IMR-90 (cell line): ENCODE measurements at regions not wholly inside any gene's neighbourhood (a gene's known extent, or its start where the extent isn't known, plus 50 kb on each side); places are given as distances from the start of the nearest gene placed in this dataset.
A peak's percentile ranks its signal among the peaks of the same experiment; 100 is the strongest.

Experiments used
- ATAC-seq: fragments of 200-7000 bp; cut with Tn5 transposase; 2 replicates; pipeline ENCODE4 v1.9.1; 2020; ENCODE audit warnings: low read depth, mild to moderate bottlenecking, moderate library complexity
- BruUV-seq: library from RNA; stranded (reverse); fragments of 400-500 nt; replicated peaks from 2 replicates; lab custom pipeline; 2021; lab: Mats Ljungman, UMichigan
- CTCF ChIA-PET: fragments of 300-600 bp; formaldehyde crosslinking; extraction: SDS; loops from one replicate; lab custom pipeline; 2021; ENCODE audit warnings: antibody characterized with exemption; lab: Yijun Ruan, JAX
- POLR2A ChIA-PET: fragments of 300-600 bp; sonication (Branson Sonifier 250); formaldehyde crosslinking; loops from one replicate; lab custom pipeline; 2022; ENCODE audit warnings: antibody characterized with exemption; ENCODE audit not compliant: unreplicated experiment; lab: Charles Lee
- DNase-seq: peaks from one replicate; pipeline ENCODE4 v3.0.0; 2013
- H2AFZ ChIP-seq: replicated peaks from 2 replicates; pipeline ENCODE3; 2013; ENCODE audit warnings: low read length, mild to moderate bottlenecking; ENCODE audit not compliant: poor library complexity
- H2AK5ac ChIP-seq: 2 replicates; pipeline ENCODE4 v1.6.1; 2013; ENCODE audit warnings: low read depth, low read length, inconsistent platforms
- H2AK9ac ChIP-seq: replicated peaks from 2 replicates; pipeline ENCODE3; 2013; ENCODE audit warnings: mild to moderate bottlenecking, low read depth, low read length, moderate library complexity; ENCODE audit not compliant: poor library complexity
- H2BK120ac ChIP-seq: 2 replicates; pipeline ENCODE4 v1.6.1; 2013; ENCODE audit warnings: low read depth, low read length, inconsistent platforms
- H2BK15ac ChIP-seq: 3 replicates; pipeline ENCODE4 v1.6.1; 2013; ENCODE audit warnings: low read depth, low read length, inconsistent platforms
- H2BK20ac ChIP-seq: 2 replicates; pipeline ENCODE4 v1.6.1; 2013; ENCODE audit warnings: low read depth, mild to moderate bottlenecking, inconsistent platforms, low read length, moderate library complexity
- H2BK5ac ChIP-seq: 2 replicates; pipeline ENCODE4 v1.6.1; 2013; ENCODE audit warnings: mild to moderate bottlenecking, low read depth, low read length, inconsistent platforms; ENCODE audit not compliant: poor library complexity, severe bottlenecking
- H3K14ac ChIP-seq: replicated peaks from 2 replicates; pipeline ENCODE4 v1.6.1; 2013; ENCODE audit warnings: low read depth, low read length, inconsistent platforms
- H3K18ac ChIP-seq: 2 replicates; pipeline ENCODE4 v1.6.1; 2013; ENCODE audit warnings: low read depth, low read length, control low read depth
- H3K23ac ChIP-seq: 2 replicates; pipeline ENCODE4 v1.6.1; 2013; ENCODE audit warnings: low read depth, low read length, inconsistent platforms
- H3K27ac ChIP-seq: 2 replicates; pipeline ENCODE4 v1.5.1; 2013; ENCODE audit warnings: mild to moderate bottlenecking, control low read depth, low read length; ENCODE audit not compliant: insufficient read depth
- H3K27me3 ChIP-seq: 2 replicates; pipeline ENCODE4 v1.6.1; 2013; ENCODE audit warnings: low read length; ENCODE audit not compliant: control insufficient read depth, insufficient read depth
- H3K36me3 ChIP-seq: 2 replicates; pipeline ENCODE4 v1.6.1; 2013; ENCODE audit warnings: low read length, mixed read lengths; ENCODE audit not compliant: control insufficient read depth, insufficient read depth
- H3K4ac ChIP-seq: 2 replicates; pipeline ENCODE4 v1.6.1; 2013; ENCODE audit warnings: low read depth, low read length, inconsistent platforms
- H3K4me1 ChIP-seq: 2 replicates; pipeline ENCODE4 v1.6.1; 2013; ENCODE audit warnings: low read length, mixed read lengths; ENCODE audit not compliant: control insufficient read depth, insufficient read depth
- H3K4me2 ChIP-seq: 2 replicates; pipeline ENCODE4 v1.6.1; 2013; ENCODE audit warnings: low read depth, mild to moderate bottlenecking, control low read depth, low read length, moderate library complexity
- H3K4me3 ChIP-seq: 2 replicates; pipeline ENCODE4 v1.5.1; 2013; ENCODE audit warnings: low read depth, mild to moderate bottlenecking, control low read depth, low read length, moderate library complexity; ENCODE audit not compliant: insufficient read depth
- H3K56ac ChIP-seq: 2 replicates; pipeline ENCODE4 v1.6.1; 2013; ENCODE audit warnings: low read length, inconsistent platforms; ENCODE audit not compliant: insufficient read depth; ENCODE audit errors: extremely low read depth
- H3K79me1 ChIP-seq, 2 experiments: 2 replicates each; pipeline ENCODE4 v1.6.1; 2013; ENCODE audit warnings: low read length in 2 of 2, inconsistent platforms in 1 of 2, low read depth in 1 of 2
- H3K9ac ChIP-seq: 2 replicates; pipeline ENCODE4 v1.6.1; 2013; ENCODE audit warnings: low read depth, low read length, control low read depth
- H3K9me1 ChIP-seq: 2 replicates; pipeline ENCODE4 v1.6.1; 2013; ENCODE audit warnings: low read length, inconsistent platforms; ENCODE audit not compliant: insufficient read depth
- H3K9me3 ChIP-seq: 2 replicates; pipeline ENCODE4 v1.6.1; 2013; ENCODE audit warnings: low read length; ENCODE audit not compliant: control insufficient read depth, insufficient read depth
- H4K20me1 ChIP-seq: 2 replicates; pipeline ENCODE4 v1.6.1; 2013; ENCODE audit warnings: low read length, inconsistent platforms; ENCODE audit not compliant: insufficient read depth
- H4K5ac ChIP-seq: 2 replicates; pipeline ENCODE4 v1.6.1; 2013; ENCODE audit warnings: mild to moderate bottlenecking, low read depth, low read length, control low read depth
- H4K8ac ChIP-seq, 2 experiments: 2 replicates each; pipeline ENCODE4 v1.6.1; 2013; ENCODE audit warnings: low read depth in 2 of 2, low read length in 2 of 2, control low read depth in 1 of 2, inconsistent platforms in 1 of 2
- H4K91ac ChIP-seq: 2 replicates; pipeline ENCODE4 v1.6.1; 2013; ENCODE audit warnings: low read depth, low read length, inconsistent platforms; ENCODE audit not compliant: insufficient read depth
- BHLHE40 ChIP-seq: fragments of 150-350 bp; IDR thresholded peaks from 2 replicates; pipeline ENCODE4 v1.6.1; 2016; ENCODE audit warnings: mild to moderate bottlenecking, low read depth, low read length
- CTCF ChIP-seq: conservative IDR thresholded peaks from 2 replicates; pipeline ENCODE4 v1.5.1; 2012; ENCODE audit warnings: mild to moderate bottlenecking, low read depth, low read length, improper control_type of control experiment
- ELK1 ChIP-seq: fragments of 150-350 bp; IDR thresholded peaks from 2 replicates; pipeline ENCODE4 v1.6.1; 2016; ENCODE audit warnings: low read depth, mild to moderate bottlenecking, low read length, moderate library complexity, borderline replicate concordance
- FOS ChIP-seq: fragments of 150-350 bp; IDR thresholded peaks from 2 replicates; pipeline ENCODE4 v1.6.1; 2016; ENCODE audit warnings: low read depth, low read length
- MAFK ChIP-seq: IDR thresholded peaks from 2 replicates; pipeline ENCODE4 v1.6.1; 2012; ENCODE audit warnings: low read depth, low read length, improper control_type of control experiment
- POLR2A ChIP-seq: IDR thresholded peaks from 2 replicates; pipeline ENCODE4 v1.6.1; 2012; ENCODE audit warnings: mild to moderate bottlenecking, low read depth, low read length
- SMC3 ChIP-seq: fragments of 150-350 bp; IDR thresholded peaks from 2 replicates; pipeline ENCODE4 v1.6.1; 2016; ENCODE audit warnings: low read depth, mild to moderate bottlenecking, antibody characterized with exemption, low read length, moderate library complexity
- USF2 ChIP-seq: fragments of 150-350 bp; IDR thresholded peaks from 2 replicates; pipeline ENCODE4 v1.6.1; 2017; ENCODE audit warnings: mild to moderate bottlenecking, antibody characterized with exemption, low read length, low read depth
- WGBS, 2 experiments: methylation state at CpG; one replicate each; pipeline versions ENCODE4 v1.1.5 to v1.1.7; 2013; ENCODE audit warnings: missing lambda C conversion rate in 2 of 2; ENCODE audit not compliant: insufficient read length in 1 of 2; ENCODE audit errors: extremely low coverage in 2 of 2; 5-methylcytosine and 5-hydroxymethylcytosine counted together
- dilution Hi-C: fragments of 300-500 bp; cut with HindIII; formaldehyde crosslinking; loops from one replicate; pipeline ENCODE4 v1.14.3; 2018; ENCODE audit warnings: low sequenced_read_pairs; ENCODE audit not compliant: unreplicated experiment
- in situ Hi-C: fragments of 300-500 bp; cut with MboI; formaldehyde crosslinking; loops from 3 replicates; pipeline ENCODE4 v1.14.3; 2019; ENCODE audit warnings: low sequenced_read_pairs, inconsistent platforms, mixed read lengths
- intact Hi-C: fragments of 100-400 bp; cut with micrococcal nuclease; formaldehyde crosslinking; loops from 2 replicates; pipeline ENCODE4 v1.10.0; 2022

- H4K20me1 ChIP-seq = no peaks in the 10 kb centered on the region
- 94% methylated on average over 3 of the region's 12 CpGs; no CpG with 5 or more reads in 1 of the 2 experiments for WGBS, 2 experiments
- TF ChIP-seq ELK1 = no peak
- no peak for TF ChIP-seq USF2
- no peak for TF ChIP-seq SMC3
- TF ChIP-seq POLR2A = no peak
- no peak for TF ChIP-seq FOS
- TF ChIP-seq BHLHE40 = no peak
- no peak for TF ChIP-seq MAFK
- no peak for TF ChIP-seq CTCF
- no peak overlapping the region for H2AK9ac ChIP-seq
- H3K9ac ChIP-seq = no peak overlapping the region
- H2BK20ac ChIP-seq = no peak overlapping the region
- peaks cover 2% of the 10 kb centered on the region; the same call in 1 of the 2 replicates for H3K9me3 ChIP-seq
- BruUV-seq = no TSS peak
- no peak overlapping the region for H3K4me2 ChIP-seq
- in situ Hi-C loops (no loop called here), intact Hi-C loops (no loop called here), dilution Hi-C loops (no loop called here)
- no peak overlapping the region for H3K56ac ChIP-seq
- no peak overlapping the region for H4K8ac ChIP-seq
- ChIA-PET CTCF (interaction anchor here (0.7 kb wide), 1 partner anchor 17 kb away, joined by 3 read pairs; no protein-coding TSS in a partner anchor), POLR2A (no interaction called here)
- no peak overlapping the region for H3K4me3 ChIP-seq
- H3K4me1 ChIP-seq = peaks cover 15% of the 10 kb centered on the region
- no peaks in the 10 kb centered on the region for H3K36me3 ChIP-seq
- H3K27ac ChIP-seq = no peak overlapping the region
- H3K27me3 ChIP-seq = no peaks in the 10 kb centered on the region
- no peak overlapping the region for H2BK15ac ChIP-seq
- H3K14ac ChIP-seq = no peak overlapping the region
- no peak overlapping the region for H3K18ac ChIP-seq
- no peaks in the 10 kb centered on the region for H3K79me1 ChIP-seq
- H2BK5ac ChIP-seq = no peak overlapping the region
- no peak for ATAC-seq
- H2BK120ac ChIP-seq = no peak overlapping the region
- H3K9me1 ChIP-seq = peaks cover 12% of the 10 kb centered on the region
- no peak for DNase-seq
- H3K4ac ChIP-seq = no peak overlapping the region
- H3K23ac ChIP-seq = no peak overlapping the region
- no peak overlapping the region for H4K5ac ChIP-seq
- no peak overlapping the region for H4K91ac ChIP-seq
- peak overlapping the region; percentile 24 for H2AK5ac ChIP-seq
- no peak overlapping the region for H2AFZ ChIP-seq
Observed at GRCh38 chr21:41636636-41637630, 129.0 kb upstream of the TMPRSS2 start.
